ENCODE measurements at regions not wholly inside any gene's neighbourhood (a gene's known extent, or its start where the extent isn't known, plus 50 kb on each side); places are given as distances from the start of the nearest gene placed in this dataset.

DNA sequence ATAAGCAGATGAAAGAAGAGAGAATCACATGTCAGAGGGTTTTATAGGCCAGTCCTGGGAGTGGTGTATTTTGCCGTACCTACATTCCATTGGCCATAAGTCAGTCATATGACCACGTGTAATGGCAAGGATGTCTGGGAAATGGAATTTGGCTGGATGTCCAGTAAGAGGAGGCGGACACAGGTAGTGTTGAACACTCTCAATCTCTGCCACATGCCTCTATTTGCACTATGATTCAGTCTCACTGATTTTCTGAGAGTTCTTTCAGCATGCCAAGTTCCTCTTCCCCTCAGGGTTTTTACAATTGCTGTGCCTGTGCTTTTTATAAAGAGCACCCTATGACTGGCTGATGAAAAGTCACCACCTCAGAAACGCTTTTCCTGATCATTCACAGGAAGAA, 164.2 kb upstream of the GPR101 start:
- no peak for TF ChIP-seq POLR2A (IDR thresholded peaks at IDR 0.05; ENCODE audit: low read depth, low read length)
- no peak for TF ChIP-seq TAF1 (IDR thresholded peaks at IDR 0.05; ENCODE audit: borderline replicate concordance, low read depth, low read length)

Measured in GM12892 (cell line).